GM12878 (cell line): ENCODE measurements at regions not wholly inside any gene's neighbourhood (a gene's known extent, or its start where the extent isn't known, plus 50 kb on each side); places are given as distances from the start of the nearest gene placed in this dataset.

Experiments
- ATAC-seq: fragments of 200-7000 bp; cut with Tn5 transposase; 3 replicates; pipeline ENCODE4 v1.9.1; 2020; ENCODE audit warnings: mild to moderate bottlenecking, moderate library complexity
- BruUV-seq: library from RNA; stranded (reverse); fragments of 400-500 nt; replicated peaks from 2 replicates; lab custom pipeline; 2021; lab: Mats Ljungman, UMichigan
- CTCF ChIA-PET: fragments of 300-600 bp; sonication (Branson Sonifier 250); formaldehyde crosslinking; extraction: SDS; loops from one replicate; lab custom pipeline; 2021; ENCODE audit warnings: inconsistent platforms; lab: Yijun Ruan, JAX
- POLR2A ChIA-PET: fragments of 350-600 bp; formaldehyde crosslinking; extraction: SDS; loops from one replicate; lab custom pipeline; 2021; ENCODE audit warnings: inconsistent platforms; lab: Charles Lee
- RAD21 ChIA-PET: fragments of 300-600 bp; sonication (Branson Sonifier 250); formaldehyde crosslinking; loops from one replicate; lab custom pipeline; 2023; ENCODE audit warnings: antibody characterized with exemption; ENCODE audit not compliant: unreplicated experiment; lab: Charles Lee
- SMC1A ChIA-PET: fragments of 300-600 bp; sonication (Branson Sonifier 250); formaldehyde crosslinking; loops from one replicate; lab custom pipeline; 2023; ENCODE audit not compliant: unreplicated experiment, uncharacterized antibody; lab: Charles Lee
- DNase-seq: peaks from one replicate; pipeline ENCODE4 v3.0.0-alpha.2; 2011; ENCODE audit warnings: low read depth, low spot score
- FAIRE-seq: peaks from 3 replicates; lab custom pipeline; 2011; peaks lifted over from hg19 to GRCh38; lab: Jason Lieb, UNC
- H2AFZ ChIP-seq: 2 replicates; pipeline ENCODE4 v1.6.0; 2011; ENCODE audit warnings: low read depth, low read length, control low read depth; ENCODE audit not compliant: control insufficient read depth
- H3K27ac ChIP-seq: 2 replicates; pipeline ENCODE4 v1.5.1; 2011; ENCODE audit warnings: control low read depth; ENCODE audit not compliant: control insufficient read depth, insufficient read depth
- H3K27me3 ChIP-seq, 2 experiments: replicated peaks in 1 of 2; 2 replicates each; pipeline versions ENCODE4 v1.6.0 to v1.6.1; 2011; ENCODE audit warnings: low read length in 1 of 2; ENCODE audit not compliant: control insufficient read depth in 2 of 2, insufficient read depth in 2 of 2
- H3K36me3 ChIP-seq, 2 experiments: 2 replicates each; pipeline ENCODE4 v1.5.1; 2011; ENCODE audit warnings: low read length in 1 of 2; ENCODE audit not compliant: control insufficient read depth in 2 of 2, insufficient read depth in 2 of 2
- H3K4me1 ChIP-seq: 2 replicates; pipeline ENCODE4 v1.6.1; 2011; ENCODE audit warnings: mild to moderate bottlenecking, low read length, moderate library complexity, mixed read lengths; ENCODE audit not compliant: control insufficient read depth, insufficient read depth
- H3K4me2 ChIP-seq: 2 replicates; pipeline ENCODE4 v1.6.0; 2011; ENCODE audit warnings: control low read depth; ENCODE audit not compliant: control insufficient read depth, insufficient read depth
- H3K4me3 ChIP-seq: fragments of 200-600 bp; sonication (generic); 2 replicates; pipeline ENCODE4 v1.5.1; 2016
- H3K79me2 ChIP-seq: 2 replicates; pipeline ENCODE4 v1.6.0; 2011; ENCODE audit warnings: low read length; ENCODE audit not compliant: control insufficient read depth, insufficient read depth
- H3K9ac ChIP-seq: 2 replicates; pipeline ENCODE4 v1.8.0; 2011; ENCODE audit warnings: low read length, control low read depth, mixed read lengths; ENCODE audit not compliant: control insufficient read depth, insufficient read depth
- H3K9me3 ChIP-seq: replicated peaks from 3 replicates; pipeline ENCODE4 v1.5.1; 2011; ENCODE audit warnings: mild to moderate bottlenecking, low read length; ENCODE audit not compliant: control insufficient read depth, insufficient read depth
- H4K20me1 ChIP-seq: 2 replicates; pipeline ENCODE4 v1.6.0; 2011; ENCODE audit not compliant: control insufficient read depth, insufficient read depth
- ATF2 ChIP-seq: IDR thresholded peaks from 2 replicates; pipeline ENCODE4 v1.6.1; 2012; ENCODE audit warnings: low read length, inconsistent platforms
- CBFB ChIP-seq: IDR thresholded peaks from 2 replicates; pipeline ENCODE4 v1.6.1; 2016; ENCODE audit warnings: antibody characterized with exemption, low read depth
- E4F1 ChIP-seq: fragments of 450-650 bp; IDR thresholded peaks from 2 replicates; pipeline ENCODE4 v1.6.1; 2018; ENCODE audit warnings: borderline replicate concordance, mild to moderate bottlenecking; ENCODE audit not compliant: partially characterized antibody
- HSF1 ChIP-seq: fragments of 150-350 bp; IDR thresholded peaks from 2 replicates; pipeline ENCODE4 v1.6.1; 2014; ENCODE audit warnings: mild to moderate bottlenecking, low read depth, low read length
- MYB ChIP-seq: fragments of 150-350 bp; IDR thresholded peaks from 2 replicates; pipeline ENCODE4 v1.6.1; 2014; ENCODE audit warnings: mild to moderate bottlenecking, low read depth, low read length, borderline replicate concordance
- NKRF ChIP-seq: fragments of 450-650 bp; conservative IDR thresholded peaks from 2 replicates; pipeline ENCODE4 v1.6.1; 2017; ENCODE audit warnings: mild to moderate bottlenecking, moderate library complexity
- POU2F2 ChIP-seq: IDR thresholded peaks from 3 replicates; pipeline ENCODE4 v1.6.1; 2011; ENCODE audit warnings: low read depth, mild to moderate bottlenecking, low read length, borderline replicate concordance
- RELA ChIP-seq: fragments of 450-650 bp; IDR thresholded peaks from 2 replicates; pipeline ENCODE4 v1.8.0; 2014; ENCODE audit warnings: borderline replicate concordance; ENCODE audit not compliant: partially characterized antibody
- SIN3A ChIP-seq: IDR thresholded peaks from 2 replicates; pipeline ENCODE4 v1.6.1; 2012; ENCODE audit warnings: low read depth, low read length, improper control_type of control experiment
- SMARCA5 ChIP-seq: fragments of 450-650 bp; IDR thresholded peaks from 2 replicates; pipeline ENCODE4 v1.6.1; 2017; ENCODE audit warnings: mild to moderate bottlenecking
- SREBF2 ChIP-seq: IDR thresholded peaks from 2 replicates; pipeline ENCODE4 v1.6.1; 2012; ENCODE audit warnings: mild to moderate bottlenecking, low read length
- TCF3 ChIP-seq: IDR thresholded peaks from 2 replicates; pipeline ENCODE4 v1.6.1; 2012; ENCODE audit warnings: low read depth, mild to moderate bottlenecking, low read length, borderline replicate concordance; ENCODE audit not compliant: insufficient read depth
- TCF7 ChIP-seq: IDR thresholded peaks from 2 replicates; pipeline ENCODE4 v1.6.1; 2014; ENCODE audit warnings: antibody characterized with exemption, borderline replicate concordance
- USF1 ChIP-seq: IDR thresholded peaks from 2 replicates; pipeline ENCODE4 v1.6.1; 2011; ENCODE audit warnings: borderline replicate concordance, low read depth, mild to moderate bottlenecking, moderate library complexity, mixed read lengths, low read length; ENCODE audit not compliant: insufficient read depth; ENCODE audit errors: extremely low read length
- ZZZ3 ChIP-seq: IDR thresholded peaks from 2 replicates; pipeline ENCODE4 v1.6.1; 2011; ENCODE audit warnings: low read depth; ENCODE audit not compliant: control insufficient read depth, insufficient read length
- WGBS: methylation state at CpG from one replicate; pipeline ENCODE4 v1.1.6; 2016; ENCODE audit warnings: low lambda C conversion rate; ENCODE audit not compliant: insufficient replicate concordance, insufficient coverage; ENCODE audit errors: missing lambda C conversion rate; 5-methylcytosine and 5-hydroxymethylcytosine counted together
- in situ Hi-C: fragments of 300-500 bp; cut with MboI; formaldehyde crosslinking; loops from 9 replicates; pipeline ENCODE4 v1.14.3; 2018; ENCODE audit warnings: mixed read lengths
- intact Hi-C: fragments of 100-400 bp; cut with micrococcal nuclease; formaldehyde crosslinking; loops from one replicate; pipeline ENCODE4 v1.14.2; 2022; ENCODE audit not compliant: unreplicated experiment

GRCh38 chr14:49485290-49485689 lies 100.9 kb downstream of the RPS29 start:
- Histone ChIP-seq H4K20me1 (no peaks in the 10 kb centered on the region), H3K27me3 (no peaks in the 10 kb centered on the region), H3K4me3 (no peak overlapping the region), H3K9ac (no peak overlapping the region), H3K9me3 (no peaks in the 10 kb centered on the region), H3K79me2 (no peaks in the 10 kb centered on the region), H3K27ac (no peak overlapping the region), H2AFZ (no peak overlapping the region), H3K36me3 (no peaks in the 10 kb centered on the region), H3K4me1 (peaks cover 11% of the 10 kb centered on the region; the same call in 1 of the 2 replicates), H3K4me2 (no peak overlapping the region)
- RAD21 ChIA-PET: interaction anchor here (1.1 to 1.3 kb wide), 2 partner anchors 13 to 23 kb away, joined by 4 to 5 read pairs; no protein-coding TSS in a partner anchor
- ATAC-seq (no peak), FAIRE-seq (no peak), DNase-seq (no peak)
- 59% methylated on average over 3 of the region's 3 CpGs for WGBS
- intact Hi-C loops (no loop called here), in situ Hi-C loops (no loop called here)
- CTCF ChIA-PET: interaction anchor here (0.7 to 2.6 kb wide), 4 partner anchors 9 to 79 kb away, joined by 3 to 12 read pairs (median 3); no protein-coding TSS in a partner anchor
- no TSS peak for BruUV-seq
- SMC1A ChIA-PET: interaction anchor here (1.0 to 3.0 kb wide), 5 partner anchors 8 to 25 kb away, joined by 3 to 10 read pairs (median 5); no protein-coding TSS in a partner anchor
- POLR2A ChIA-PET: interaction anchor here (0.6 kb wide), 1 partner anchor 70 kb away, joined by 4 read pairs; no protein-coding TSS in a partner anchor
- TF ChIP-seq TCF7 (no peak), SIN3A (no peak), SMARCA5 (no peak), TCF3 (no peak), HSF1 (no peak), USF1 (no peak), ATF2 (no peak), SREBF2 (no peak), CBFB (no peak), ZZZ3 (no peak), POU2F2 (no peak), E4F1 (no peak), MYB (no peak), NKRF (no peak), RELA (no peak)
